ENCODE measurements at regions not wholly inside any gene's neighbourhood (a gene's known extent, or its start where the extent isn't known, plus 50 kb on each side); places are given as distances from the start of the nearest gene placed in this dataset.

GRCh38 chr4:52234561-52235440 is 183.7 kb downstream of the SPATA18 start:
- DNase-seq: no peak

- no peak for DNase-seq
Measured at GRCh38 chr4:52235552-52236201, 184.6 kb downstream of the SPATA18 start.

- DNase-seq: no peak
Measured at GRCh38 chr4:52241916-52242315, 190.8 kb downstream of the SPATA18 start.

- DNase-seq: no peak
Measured at GRCh38 chr4:52243367-52243766, 192.3 kb downstream of the SPATA18 start.

GRCh38 chr4:52244103-52244775 is 193.1 kb downstream of the SPATA18 start:
- DNase-seq: no peak

- no peak for DNase-seq
Measured at GRCh38 chr4:52244848-52245247, 193.7 kb downstream of the SPATA18 start.

GRCh38 chr4:52246827-52247226 is 195.7 kb downstream of the SPATA18 start:
- DNase-seq: no peak

GRCh38 chr4:52247941-52248340 is 196.8 kb downstream of the SPATA18 start:
- DNase-seq: no peak

GRCh38 chr4:52248820-52249219 is 197.7 kb downstream of the SPATA18 start:
- DNase-seq: no peak

- no peak for DNase-seq
Measured at GRCh38 chr4:52249581-52249980, 198.5 kb downstream of the SPATA18 start.

- no peak for DNase-seq
Measured at GRCh38 chr4:52250154-52250553, 199.1 kb downstream of the SPATA18 start.

- DNase-seq: no peak
Measured at GRCh38 chr4:52251864-52252263, 200.8 kb downstream of the SPATA18 start.

GRCh38 chr4:52253025-52253424 is 201.9 kb downstream of the SPATA18 start:
- DNase-seq: no peak

GRCh38 chr4:52256522-52256921 is 205.4 kb downstream of the SPATA18 start:
- DNase-seq: no peak

GRCh38 chr4:52259978-52260377 is 208.9 kb downstream of the SPATA18 start:
- no peak for DNase-seq

- no peak for DNase-seq
Measured at GRCh38 chr4:52260514-52261210, 209.6 kb downstream of the SPATA18 start.

GRCh38 chr4:52263607-52264006 is 212.5 kb downstream of the SPATA18 start:
- DNase-seq: no peak

GRCh38 chr4:52265781-52266525 is 214.8 kb downstream of the SPATA18 start:
- no peak for DNase-seq

- no peak for DNase-seq
Measured at GRCh38 chr4:52266537-52267137, 215.5 kb downstream of the SPATA18 start.

GRCh38 chr4:52269761-52270160 is 218.7 kb downstream of the SPATA18 start:
- DNase-seq: no peak

- DNase-seq: no peak
Measured at GRCh38 chr4:52273885-52274284, 222.8 kb downstream of the SPATA18 start.
